SK-N-SH (cell line): ENCODE measurements at regions not wholly inside any gene's neighbourhood (a gene's known extent, or its start where the extent isn't known, plus 50 kb on each side); places are given as distances from the start of the nearest gene placed in this dataset.

Experiments used
- EZH2phosphoT487 ChIP-seq: fragments of 200-600 bp; sonication (generic); IDR thresholded peaks from 2 replicates; pipeline ENCODE4 v1.6.1; 2017; ENCODE audit warnings: low read depth, mixed run types, mild to moderate bottlenecking, antibody characterized with exemption, moderate library complexity, borderline replicate concordance
- FOSL2 ChIP-seq: IDR thresholded peaks from 2 replicates; pipeline ENCODE4 v1.4.0; 2012; ENCODE audit warnings: low read depth, mild to moderate bottlenecking, moderate library complexity, borderline replicate concordance
- FOXJ3 ChIP-seq: sonication (generic); formaldehyde crosslinking; IDR thresholded peaks from 2 replicates; pipeline ENCODE4 v1.5.1; 2020; ENCODE audit warnings: mild to moderate bottlenecking, missing genetic modification reagents
- JUND ChIP-seq: IDR thresholded peaks from 2 replicates; pipeline ENCODE4 v1.4.0; 2012
- MAX ChIP-seq: IDR thresholded peaks from 2 replicates; pipeline ENCODE4 v1.4.0; 2012; ENCODE audit warnings: low read depth
- PBX3 ChIP-seq: IDR thresholded peaks from 2 replicates; pipeline ENCODE4; 2012
- POLR2AphosphoS5 ChIP-seq: IDR thresholded peaks from 2 replicates; pipeline ENCODE4 v1.6.1; 2012; ENCODE audit warnings: low read depth, low read length
- RFX5 ChIP-seq: IDR thresholded peaks from 2 replicates; pipeline ENCODE4 v1.6.1; 2012; ENCODE audit warnings: mild to moderate bottlenecking, improper control_type of control experiment, low read length
- TCF12 ChIP-seq: IDR thresholded peaks from 2 replicates; pipeline ENCODE4 v1.4.0; 2012
- TF ChIP-seq, protein P1 (sequence below): fragments of 200-600 bp; sonication (generic); IDR thresholded peaks from 2 replicates; pipeline ENCODE4 v1.6.1; 2017; ENCODE audit warnings: antibody characterized with exemption, mild to moderate bottlenecking, moderate library complexity

- peak; percentile 39; the same call in 1 of the 2 replicates for TF ChIP-seq MAX
- TF ChIP-seq, protein P1, sequence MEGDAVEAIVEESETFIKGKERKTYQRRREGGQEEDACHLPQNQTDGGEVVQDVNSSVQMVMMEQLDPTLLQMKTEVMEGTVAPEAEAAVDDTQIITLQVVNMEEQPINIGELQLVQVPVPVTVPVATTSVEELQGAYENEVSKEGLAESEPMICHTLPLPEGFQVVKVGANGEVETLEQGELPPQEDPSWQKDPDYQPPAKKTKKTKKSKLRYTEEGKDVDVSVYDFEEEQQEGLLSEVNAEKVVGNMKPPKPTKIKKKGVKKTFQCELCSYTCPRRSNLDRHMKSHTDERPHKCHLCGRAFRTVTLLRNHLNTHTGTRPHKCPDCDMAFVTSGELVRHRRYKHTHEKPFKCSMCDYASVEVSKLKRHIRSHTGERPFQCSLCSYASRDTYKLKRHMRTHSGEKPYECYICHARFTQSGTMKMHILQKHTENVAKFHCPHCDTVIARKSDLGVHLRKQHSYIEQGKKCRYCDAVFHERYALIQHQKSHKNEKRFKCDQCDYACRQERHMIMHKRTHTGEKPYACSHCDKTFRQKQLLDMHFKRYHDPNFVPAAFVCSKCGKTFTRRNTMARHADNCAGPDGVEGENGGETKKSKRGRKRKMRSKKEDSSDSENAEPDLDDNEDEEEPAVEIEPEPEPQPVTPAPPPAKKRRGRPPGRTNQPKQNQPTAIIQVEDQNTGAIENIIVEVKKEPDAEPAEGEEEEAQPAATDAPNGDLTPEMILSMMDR: no peak
- TF ChIP-seq RFX5: no peak
- TF ChIP-seq POLR2AphosphoS5: peak; percentile 44; the same call in 1 of the 2 replicates
- TF ChIP-seq TCF12: peak; percentile 92
- peak; percentile 64; the same call in 1 of the 2 replicates for TF ChIP-seq JUND
- peak; percentile 67 for TF ChIP-seq PBX3
- TF ChIP-seq FOXJ3 (CRISPR knock-in tag): no peak
- TF ChIP-seq EZH2phosphoT487: no peak
- TF ChIP-seq FOSL2: peak; percentile 70; the same call in 1 of the 2 replicates
These were observed 141.2 kb downstream of the SERPINI1 start for GRCh38 chr3:167876620-167877281.
